ENCODE measurements at regions not wholly inside any gene's neighbourhood (a gene's known extent, or its start where the extent isn't known, plus 50 kb on each side); places are given as distances from the start of the nearest gene placed in this dataset.
"Not testable (repeated sequence)": the region's sequence is repeated elsewhere in the genome, so short reads cannot be mapped to it uniquely, and the experiment has no call there.

GRCh38 chr6:157727629-157728182 is 95.3 kb upstream of the SNX9 start:
- ATAC-seq (ENCODE audit: low read depth) (no peak), DNase-seq (ENCODE audit: low spot score in 2 of 2) (no peak)
- no peaks in the 10 kb centered on the region for H3K4me1 Mint-ChIP-seq
- H3K4me3 Mint-ChIP-seq, result no peak overlapping the region
- H3K9me3 Mint-ChIP-seq, result peaks cover 7% of the 10 kb centered on the region
- peaks cover 10% of the 10 kb centered on the region for H3K36me3 Mint-ChIP-seq
- no peak overlapping the region for H3K27ac Mint-ChIP-seq
- peaks cover 8% of the 10 kb centered on the region for H3K27me3 Mint-ChIP-seq

GRCh38 chr6:157728183-157728881 is 94.7 kb upstream of the SNX9 start:
- Mint-ChIP-seq H3K36me3 (peaks cover 10% of the 10 kb centered on the region), H3K9me3 (peaks cover 7% of the 10 kb centered on the region), H3K4me1 (no peaks in the 10 kb centered on the region), H3K27me3 (peaks cover 5% of the 10 kb centered on the region), H3K27ac (no peak overlapping the region), H3K4me3 (no peak overlapping the region)
- DNase-seq (ENCODE audit: low spot score in 2 of 2) (no peak), ATAC-seq (ENCODE audit: low read depth) (no peak)

- Mint-ChIP-seq H3K36me3 (peaks cover under 1% of the 10 kb centered on the region), H3K27ac (no peak overlapping the region), H3K4me1 (no peaks in the 10 kb centered on the region), H3K9me3 (peaks cover under 1% of the 10 kb centered on the region), H3K27me3 (peaks cover under 1% of the 10 kb centered on the region), H3K4me3 (no peak overlapping the region)
- ATAC-seq (ENCODE audit: low read depth) (no peak), DNase-seq (ENCODE audit: low spot score in 2 of 2) (no peak)
Measured at GRCh38 chr6:157731221-157731620, 91.8 kb upstream of the SNX9 start.

GRCh38 chr6:157732007-157732406 is 91.0 kb upstream of the SNX9 start:
- H3K27ac Mint-ChIP-seq, result no peak overlapping the region
- H3K36me3 Mint-ChIP-seq, result no peaks in the 10 kb centered on the region
- no peaks in the 10 kb centered on the region for H3K4me1 Mint-ChIP-seq
- peaks cover 2% of the 10 kb centered on the region for H3K27me3 Mint-ChIP-seq
- DNase-seq (ENCODE audit: low spot score in 2 of 2) (no peak), ATAC-seq (ENCODE audit: low read depth) (no peak)
- H3K4me3 Mint-ChIP-seq, result no peak overlapping the region
- no peaks in the 10 kb centered on the region for H3K9me3 Mint-ChIP-seq

- no peak overlapping the region for H3K4me3 Mint-ChIP-seq
- peaks cover 2% of the 10 kb centered on the region for H3K9me3 Mint-ChIP-seq
- ATAC-seq (ENCODE audit: low read depth), result no peak
- no peaks in the 10 kb centered on the region for H3K4me1 Mint-ChIP-seq
- H3K27me3 Mint-ChIP-seq, result peaks cover 2% of the 10 kb centered on the region
- H3K36me3 Mint-ChIP-seq, result peaks cover 2% of the 10 kb centered on the region
- DNase-seq (ENCODE audit: low spot score in 2 of 2), result no peak
- no peak overlapping the region for H3K27ac Mint-ChIP-seq
Measured at GRCh38 chr6:157732416-157733161, 90.5 kb upstream of the SNX9 start.

GRCh38 chr6:157736555-157736954 is 86.5 kb upstream of the SNX9 start:
- H3K36me3 Mint-ChIP-seq, result not testable (repeated sequence)

GRCh38 chr6:157741321-157741947 is 81.6 kb upstream of the SNX9 start:
- H3K4me1 Mint-ChIP-seq, result no peaks in the 10 kb centered on the region
- DNase-seq (ENCODE audit: low spot score in 2 of 2) (no peak), ATAC-seq (ENCODE audit: low read depth) (no peak)
- H3K27me3 Mint-ChIP-seq, result peaks cover 13% of the 10 kb centered on the region
- no peak overlapping the region for H3K27ac Mint-ChIP-seq
- H3K36me3 Mint-ChIP-seq, result peaks cover 8% of the 10 kb centered on the region
- peaks cover 10% of the 10 kb centered on the region for H3K9me3 Mint-ChIP-seq
- no peak overlapping the region for H3K4me3 Mint-ChIP-seq

More at GRCh38 chr6:157736555-157736954, 86.5 kb upstream of the SNX9 start:
- not testable (repeated sequence) for H3K4me1 Mint-ChIP-seq; ATAC-seq (ENCODE audit: low read depth); H3K27ac Mint-ChIP-seq; DNase-seq (ENCODE audit: low spot score in 2 of 2); H3K4me3 Mint-ChIP-seq
- Mint-ChIP-seq H3K27me3 (peaks cover 11% of the 10 kb centered on the region), H3K9me3 (peaks cover 10% of the 10 kb centered on the region)

- Mint-ChIP-seq H3K9me3 (peaks cover 10% of the 10 kb centered on the region), H3K4me1 (no peaks in the 10 kb centered on the region), H3K36me3 (peaks cover 8% of the 10 kb centered on the region), H3K4me3 (no peak overlapping the region), H3K27me3 (peaks cover 11% of the 10 kb centered on the region), H3K27ac (no peak overlapping the region)
- ATAC-seq (ENCODE audit: low read depth) (no peak), DNase-seq (ENCODE audit: low spot score in 2 of 2) (no peak)
Measured at GRCh38 chr6:157741948-157742556, 81.0 kb upstream of the SNX9 start.

- Mint-ChIP-seq H3K36me3 (peaks cover 2% of the 10 kb centered on the region), H3K27ac (no peak overlapping the region), H3K4me1 (peaks cover 4% of the 10 kb centered on the region), H3K27me3 (peaks cover 6% of the 10 kb centered on the region), H3K9me3 (peaks cover 2% of the 10 kb centered on the region), H3K4me3 (no peak overlapping the region)
- DNase-seq (ENCODE audit: low spot score in 2 of 2) (no peak), ATAC-seq (ENCODE audit: low read depth) (no peak)
Measured at GRCh38 chr6:157744102-157744601, 78.9 kb upstream of the SNX9 start.

GRCh38 chr6:157746897-157747296 is 76.1 kb upstream of the SNX9 start:
- DNase-seq (ENCODE audit: low spot score in 2 of 2), result no peak
- ATAC-seq (ENCODE audit: low read depth), result no peak
- Mint-ChIP-seq H3K4me1 (peaks cover 17% of the 10 kb centered on the region), H3K36me3 (no peaks in the 10 kb centered on the region), H3K9me3 (peaks cover 2% of the 10 kb centered on the region), H3K4me3 (no peak overlapping the region), H3K27ac (no peak overlapping the region), H3K27me3 (peaks cover 4% of the 10 kb centered on the region)

GRCh38 chr6:157747370-157747769 is 75.7 kb upstream of the SNX9 start:
- no peak overlapping the region for H3K27ac Mint-ChIP-seq
- no peak overlapping the region for H3K4me3 Mint-ChIP-seq
- H3K27me3 Mint-ChIP-seq, result peaks cover 6% of the 10 kb centered on the region
- no peaks in the 10 kb centered on the region for H3K36me3 Mint-ChIP-seq
- DNase-seq (ENCODE audit: low spot score in 2 of 2) (no peak), ATAC-seq (ENCODE audit: low read depth) (no peak)
- peaks cover 2% of the 10 kb centered on the region for H3K9me3 Mint-ChIP-seq
- H3K4me1 Mint-ChIP-seq, result peaks cover 17% of the 10 kb centered on the region

GRCh38 chr6:157748839-157749571 is 74.0 kb upstream of the SNX9 start:
- DNase-seq (ENCODE audit: low spot score in 2 of 2) (no peak), ATAC-seq (ENCODE audit: low read depth) (no peak)
- Mint-ChIP-seq H3K9me3 (peaks cover 2% of the 10 kb centered on the region), H3K36me3 (no peaks in the 10 kb centered on the region), H3K27me3 (peaks cover 6% of the 10 kb centered on the region), H3K27ac (no peak overlapping the region), H3K4me1 (peaks cover 17% of the 10 kb centered on the region), H3K4me3 (no peak overlapping the region)

GRCh38 chr6:157750973-157751372 is 72.1 kb upstream of the SNX9 start:
- not testable (repeated sequence) for DNase-seq (ENCODE audit: low spot score in 2 of 2); H3K27me3 Mint-ChIP-seq; H3K36me3 Mint-ChIP-seq; H3K4me3 Mint-ChIP-seq; H3K9me3 Mint-ChIP-seq; ATAC-seq (ENCODE audit: low read depth)
- H3K4me1 Mint-ChIP-seq, result peaks cover 17% of the 10 kb centered on the region
- peak overlapping the region; percentile 21 for H3K27ac Mint-ChIP-seq

Measured in memory B cell (primary cell).